ENCODE measurements at regions not wholly inside any gene's neighbourhood (a gene's known extent, or its start where the extent isn't known, plus 50 kb on each side); places are given as distances from the start of the nearest gene placed in this dataset.

DNA sequence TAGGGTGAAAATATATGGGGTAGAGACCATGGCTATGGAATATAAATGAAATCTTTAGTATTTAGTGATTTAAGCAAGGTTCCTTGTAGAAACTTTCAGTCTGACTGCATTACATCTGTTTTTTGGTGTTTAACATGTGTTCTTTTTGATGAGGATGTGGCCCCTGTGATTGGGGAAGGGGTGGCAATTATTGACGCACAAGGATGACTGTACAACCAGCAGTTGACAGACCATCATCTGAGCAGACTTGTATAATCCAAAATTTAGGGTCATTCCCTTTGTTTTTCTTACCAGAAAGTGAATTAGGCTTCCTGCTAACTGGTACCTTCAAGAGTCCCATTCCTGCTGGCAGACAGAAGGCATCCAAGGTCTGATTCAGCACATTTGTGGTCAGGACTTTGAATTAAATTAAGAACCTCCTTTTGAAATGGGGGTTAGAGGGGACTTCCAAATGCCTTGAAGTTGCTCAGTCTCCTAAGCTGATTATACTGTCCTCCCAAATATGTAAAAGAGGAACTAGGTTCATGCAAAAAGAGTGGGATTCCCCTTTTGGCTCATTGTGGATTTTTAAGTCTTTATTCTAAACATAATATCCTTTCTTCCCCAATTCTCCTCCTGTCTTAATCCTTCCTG, 112.4 kb upstream of the CXCL13 start:
- TF ChIP-seq ZNF274 (IDR thresholded peaks at IDR 0.05; ENCODE audit: low read depth, low read length) (no peak), YY1 (IDR thresholded peaks at IDR 0.05; ENCODE audit: insufficient read depth, insufficient read length) (no peak), SUZ12 (IDR thresholded peaks at IDR 0.05; ENCODE audit: extremely low read depth, insufficient read depth, insufficient read length) (no peak)
